Mesendoderm (in vitro differentiated cells): ENCODE measurements at regions not wholly inside any gene's neighbourhood (a gene's known extent, or its start where the extent isn't known, plus 50 kb on each side); places are given as distances from the start of the nearest gene placed in this dataset.

ENCODE experiments used
- DNase-seq: peaks from one replicate; pipeline ENCODE4 v3.0.0; 2013
- H2AK5ac ChIP-seq: 2 replicates; pipeline ENCODE4 v1.6.1; 2013; ENCODE audit warnings: low read length, inconsistent platforms
- H2BK120ac ChIP-seq: 2 replicates; pipeline ENCODE4 v1.6.1; 2013; ENCODE audit warnings: low read depth, mild to moderate bottlenecking, low read length, moderate library complexity, mixed read lengths
- H2BK15ac ChIP-seq: replicated peaks from 2 replicates; pipeline ENCODE4 v1.6.1; 2013; ENCODE audit warnings: low read depth, mild to moderate bottlenecking, moderate library complexity
- H2BK5ac ChIP-seq: 2 replicates; pipeline ENCODE4 v1.6.1; 2013; ENCODE audit warnings: low read length, inconsistent platforms
- H3K18ac ChIP-seq: 2 replicates; pipeline ENCODE4 v1.6.1; 2013; ENCODE audit warnings: mild to moderate bottlenecking, low read length, mixed read lengths
- H3K23ac ChIP-seq: one replicate; pipeline ENCODE4 v1.6.1; 2013; ENCODE audit warnings: low read length
- H3K27ac ChIP-seq: 2 replicates; pipeline ENCODE4 v1.5.1; 2013; ENCODE audit warnings: low read depth, mild to moderate bottlenecking, inconsistent platforms, low read length, moderate library complexity
- H3K27me3 ChIP-seq: 2 replicates; pipeline ENCODE4 v1.6.1; 2013; ENCODE audit warnings: low read length, control low read depth, mild to moderate bottlenecking, inconsistent platforms; ENCODE audit not compliant: insufficient read depth, poor library complexity
- H3K36me3 ChIP-seq: 2 replicates; pipeline ENCODE4 v1.6.1; 2013; ENCODE audit warnings: low read length, inconsistent platforms; ENCODE audit not compliant: control insufficient read depth, insufficient read depth
- H3K4ac ChIP-seq: one replicate; pipeline ENCODE4 v1.6.1; 2013; ENCODE audit warnings: low read depth, mild to moderate bottlenecking, low read length, moderate library complexity
- H3K4me1 ChIP-seq: 2 replicates; pipeline ENCODE4 v1.6.1; 2013; ENCODE audit warnings: low read depth, low read length, inconsistent platforms; ENCODE audit not compliant: control insufficient read depth
- H3K4me2 ChIP-seq: 2 replicates; pipeline ENCODE4 v1.6.1; 2013; ENCODE audit warnings: low read length
- H3K4me3 ChIP-seq: 2 replicates; pipeline ENCODE4 v1.5.1; 2013; ENCODE audit warnings: mild to moderate bottlenecking, low read length
- H3K56ac ChIP-seq: one replicate; pipeline ENCODE4 v1.6.1; 2013; ENCODE audit warnings: low read length
- H3K79me1 ChIP-seq: 2 replicates; pipeline ENCODE4 v1.6.1; 2013; ENCODE audit warnings: low read length, inconsistent platforms
- H3K79me2 ChIP-seq: 2 replicates; pipeline ENCODE4 v1.6.1; 2013; ENCODE audit warnings: mild to moderate bottlenecking, low read length; ENCODE audit not compliant: control insufficient read depth, insufficient read depth
- H3K9ac ChIP-seq: 2 replicates; pipeline ENCODE4 v1.6.1; 2013; ENCODE audit warnings: low read length, inconsistent platforms
- H4K5ac ChIP-seq: one replicate; pipeline ENCODE4 v1.6.1; 2013; ENCODE audit warnings: low read length
- H4K8ac ChIP-seq: one replicate; pipeline ENCODE4 v1.6.1; 2013; ENCODE audit warnings: low read depth, mild to moderate bottlenecking, control low read depth, low read length, moderate library complexity
- WGBS: extraction: QIAGEN DNeasy Blood & Tissue Kit; methylation state at CpG from one replicate; pipeline ENCODE4 v1.1.7; 2013; ENCODE audit warnings: low lambda C conversion rate, missing lambda C conversion rate; ENCODE audit not compliant: insufficient coverage; ENCODE audit errors: extremely low coverage; 5-methylcytosine and 5-hydroxymethylcytosine counted together

DNA sequence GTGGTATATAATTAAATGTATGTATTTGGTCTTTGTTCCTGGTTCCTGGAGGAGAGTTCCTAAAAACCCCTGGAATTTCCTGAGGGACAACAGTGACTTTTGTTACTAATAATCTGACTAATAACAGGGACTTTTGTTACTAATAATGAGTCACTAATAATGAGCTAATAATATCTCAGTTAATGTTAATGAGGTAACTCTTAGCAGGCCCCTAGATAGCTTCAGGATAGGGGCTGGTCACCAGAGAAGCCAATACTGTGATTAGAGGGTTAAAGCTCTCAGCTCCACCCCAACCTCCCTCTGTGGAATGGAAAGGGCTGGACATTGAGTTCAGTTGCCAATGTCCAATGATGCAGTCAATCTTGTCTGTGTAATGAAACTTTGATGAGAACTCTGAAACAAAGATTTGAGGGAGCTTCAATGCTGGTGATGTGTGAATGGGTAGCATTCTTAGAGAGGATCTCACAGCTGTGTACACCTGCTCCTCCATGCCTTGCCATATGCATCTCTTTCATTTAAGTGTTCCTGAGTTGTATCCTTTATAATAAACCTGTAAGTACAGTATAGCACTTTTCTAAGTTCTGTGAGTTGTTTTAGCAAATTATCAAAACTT lies 1431.4 kb upstream of the TENM4 start:
- H3K18ac ChIP-seq = no peak overlapping the region
- H2BK15ac ChIP-seq = no peak overlapping the region
- no peaks in the 10 kb centered on the region for H3K4me1 ChIP-seq
- no peak overlapping the region for H4K8ac ChIP-seq
- H3K27me3 ChIP-seq = no peaks in the 10 kb centered on the region
- no peak overlapping the region for H3K4me2 ChIP-seq
- H2AK5ac ChIP-seq = no peak overlapping the region
- H3K9ac ChIP-seq = no peak overlapping the region
- H3K79me1 ChIP-seq = no peaks in the 10 kb centered on the region
- no peak overlapping the region for H3K4ac ChIP-seq
- H2BK5ac ChIP-seq = no peak overlapping the region
- no peak overlapping the region for H3K4me3 ChIP-seq
- H3K79me2 ChIP-seq = no peaks in the 10 kb centered on the region
- H2BK120ac ChIP-seq = no peak overlapping the region
- H4K5ac ChIP-seq = no peak overlapping the region
- DNase-seq = no peak
- no peak overlapping the region for H3K56ac ChIP-seq
- H3K23ac ChIP-seq = no peak overlapping the region
- no peak overlapping the region for H3K27ac ChIP-seq
- H3K36me3 ChIP-seq = no peaks in the 10 kb centered on the region

DNA sequence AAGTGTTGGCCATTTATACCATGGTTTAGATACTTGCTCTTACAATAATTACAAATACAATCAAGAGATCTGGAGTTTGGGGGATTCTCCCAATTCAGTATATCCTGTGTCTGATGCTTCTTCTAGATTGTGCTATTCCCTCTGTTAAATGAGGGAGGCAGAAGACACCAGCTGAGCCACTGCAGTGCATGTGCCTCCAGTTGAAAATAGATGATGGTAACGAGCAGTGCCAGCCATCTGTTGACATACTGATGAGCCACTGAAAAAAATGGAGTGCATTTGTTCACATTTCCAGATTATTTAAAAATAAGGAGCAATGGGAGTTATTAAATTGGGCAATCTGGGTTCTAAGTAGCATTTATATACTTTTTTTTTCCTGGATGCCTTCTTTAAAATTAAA lies 1428.0 kb upstream of the TENM4 start:
- Histone ChIP-seq H4K5ac (no peak overlapping the region), H3K4me3 (no peak overlapping the region), H3K36me3 (no peaks in the 10 kb centered on the region), H3K27ac (no peak overlapping the region), H3K18ac (no peak overlapping the region), H3K9ac (no peak overlapping the region), H3K79me1 (no peaks in the 10 kb centered on the region), H3K23ac (no peak overlapping the region), H4K8ac (no peak overlapping the region), H2AK5ac (no peak overlapping the region), H3K27me3 (no peaks in the 10 kb centered on the region), H3K56ac (no peak overlapping the region), H3K4ac (no peak overlapping the region), H3K4me1 (no peaks in the 10 kb centered on the region), H2BK15ac (no peak overlapping the region), H2BK120ac (no peak overlapping the region), H3K4me2 (no peak overlapping the region), H2BK5ac (no peak overlapping the region), H3K79me2 (no peaks in the 10 kb centered on the region)
- no CpG with 5 or more reads among the region's 1 CpG for WGBS
- no peak for DNase-seq

DNA sequence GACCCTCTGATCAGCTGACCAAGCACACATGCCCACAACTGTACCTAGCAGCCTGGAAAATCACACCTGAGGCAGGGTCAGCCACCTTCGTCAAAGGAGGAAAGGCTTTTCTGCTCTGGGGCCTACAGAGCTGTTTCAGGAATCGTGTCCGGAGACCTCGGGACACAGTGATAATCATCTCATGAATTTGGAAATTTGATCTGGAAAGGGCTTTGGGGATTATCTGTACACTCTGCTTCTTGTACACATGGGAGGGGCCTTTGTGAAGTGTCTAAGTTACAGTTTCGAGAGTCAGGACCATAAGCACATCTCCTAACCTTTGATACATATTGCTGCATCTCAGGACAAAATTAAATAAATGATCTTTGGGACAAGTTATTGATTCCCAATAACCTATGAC lies 1421.2 kb upstream of the TENM4 start:
- no peak overlapping the region for H3K23ac ChIP-seq
- no peak overlapping the region for H3K4me2 ChIP-seq
- H3K9ac ChIP-seq = no peak overlapping the region
- H3K4me1 ChIP-seq = no peaks in the 10 kb centered on the region
- H3K27ac ChIP-seq = no peak overlapping the region
- no peak overlapping the region for H3K4me3 ChIP-seq
- H3K27me3 ChIP-seq = no peaks in the 10 kb centered on the region
- no peaks in the 10 kb centered on the region for H3K79me1 ChIP-seq
- no peak overlapping the region for H3K18ac ChIP-seq
- no peak for DNase-seq
- no peak overlapping the region for H2AK5ac ChIP-seq
- H3K4ac ChIP-seq = no peak overlapping the region
- no peak overlapping the region for H2BK120ac ChIP-seq
- no peak overlapping the region for H3K56ac ChIP-seq
- WGBS = no CpG with 5 or more reads among the region's 5 CpGs
- no peak overlapping the region for H4K8ac ChIP-seq
- no peaks in the 10 kb centered on the region for H3K79me2 ChIP-seq
- no peak overlapping the region for H2BK5ac ChIP-seq
- H4K5ac ChIP-seq = no peak overlapping the region
- H3K36me3 ChIP-seq = no peaks in the 10 kb centered on the region
- no peak overlapping the region for H2BK15ac ChIP-seq

DNA sequence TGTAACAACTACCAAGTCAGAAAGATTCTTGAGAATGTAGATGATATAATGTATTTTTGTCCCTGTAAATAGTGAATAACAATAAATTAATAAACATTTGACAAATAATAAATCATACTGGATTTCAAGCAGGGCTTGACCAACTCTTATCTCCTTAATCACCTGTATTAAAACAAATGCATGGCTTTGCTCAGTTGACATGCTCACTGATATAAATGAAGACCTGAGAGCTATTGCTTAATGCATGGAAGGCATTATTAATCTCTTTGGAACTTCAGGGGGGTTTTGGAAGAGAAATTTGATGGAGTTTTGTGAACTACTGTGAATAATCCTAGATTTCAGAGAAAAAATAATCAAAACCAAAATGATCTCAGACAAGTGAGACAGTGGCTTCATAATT lies 1420.4 kb upstream of the TENM4 start:
- H3K4ac ChIP-seq = no peak overlapping the region
- H3K23ac ChIP-seq = no peak overlapping the region
- no peak for DNase-seq
- no peak overlapping the region for H3K4me2 ChIP-seq
- H3K79me2 ChIP-seq = no peaks in the 10 kb centered on the region
- H2BK15ac ChIP-seq = no peak overlapping the region
- H3K27me3 ChIP-seq = no peaks in the 10 kb centered on the region
- H3K56ac ChIP-seq = no peak overlapping the region
- no peak overlapping the region for H2BK5ac ChIP-seq
- no peak overlapping the region for H3K18ac ChIP-seq
- H4K5ac ChIP-seq = no peak overlapping the region
- H3K4me3 ChIP-seq = no peak overlapping the region
- H3K9ac ChIP-seq = no peak overlapping the region
- no peaks in the 10 kb centered on the region for H3K79me1 ChIP-seq
- no peak overlapping the region for H2AK5ac ChIP-seq
- no peak overlapping the region for H4K8ac ChIP-seq
- H3K36me3 ChIP-seq = no peaks in the 10 kb centered on the region
- no peaks in the 10 kb centered on the region for H3K4me1 ChIP-seq
- H2BK120ac ChIP-seq = no peak overlapping the region
- H3K27ac ChIP-seq = no peak overlapping the region

DNA sequence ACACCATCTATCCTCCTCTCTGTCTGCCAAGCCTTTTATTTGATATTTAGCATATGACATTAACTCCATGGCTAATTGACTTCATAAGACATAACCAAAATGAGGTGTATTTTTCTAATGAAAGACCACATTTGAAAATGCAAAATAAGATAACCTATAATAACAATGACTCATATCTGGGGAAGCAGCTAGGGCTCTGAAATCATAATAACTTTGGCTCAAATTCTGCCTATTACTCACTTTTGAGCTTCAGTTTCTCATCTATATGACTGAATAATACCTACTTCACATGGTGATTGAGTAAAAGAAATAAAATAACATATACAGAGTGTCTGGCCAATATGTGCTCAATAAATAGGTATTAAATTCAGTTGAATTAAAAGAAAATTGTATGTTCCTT lies 1419.8 kb upstream of the TENM4 start:
- Histone ChIP-seq H3K79me1 (no peaks in the 10 kb centered on the region), H3K18ac (no peak overlapping the region), H3K9ac (no peak overlapping the region), H3K79me2 (no peaks in the 10 kb centered on the region), H2BK5ac (no peak overlapping the region), H4K8ac (no peak overlapping the region), H2AK5ac (no peak overlapping the region), H3K27ac (no peak overlapping the region), H3K4me3 (no peak overlapping the region), H3K4me1 (no peaks in the 10 kb centered on the region), H3K36me3 (no peaks in the 10 kb centered on the region), H2BK120ac (no peak overlapping the region), H4K5ac (no peak overlapping the region), H3K23ac (no peak overlapping the region), H3K27me3 (no peaks in the 10 kb centered on the region), H3K56ac (no peak overlapping the region), H3K4me2 (no peak overlapping the region), H3K4ac (no peak overlapping the region), H2BK15ac (no peak overlapping the region)
- no peak for DNase-seq

DNA sequence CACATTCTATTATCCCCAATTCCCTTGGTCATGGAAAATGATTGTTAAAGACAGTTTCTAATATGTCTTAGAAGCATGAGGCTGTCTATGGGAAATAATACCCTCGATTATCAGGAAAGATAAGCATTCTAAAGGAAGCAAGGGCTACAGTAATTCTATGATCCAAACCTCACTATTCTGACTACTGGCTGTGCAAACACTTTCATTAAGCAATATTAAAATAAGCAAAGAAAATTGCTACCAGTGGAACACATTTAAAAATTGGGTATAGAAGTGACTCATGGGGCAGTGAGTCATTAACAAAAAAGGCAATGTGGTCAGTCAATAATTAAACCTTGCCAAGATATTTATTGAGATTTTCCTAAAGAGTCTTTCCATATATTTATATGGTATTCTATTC lies 1415.2 kb upstream of the TENM4 start:
- no peak overlapping the region for H4K5ac ChIP-seq
- no peak overlapping the region for H3K4me3 ChIP-seq
- no peak overlapping the region for H2BK5ac ChIP-seq
- H2AK5ac ChIP-seq = no peak overlapping the region
- H3K27me3 ChIP-seq = no peaks in the 10 kb centered on the region
- no peak overlapping the region for H3K4ac ChIP-seq
- no peaks in the 10 kb centered on the region for H3K4me1 ChIP-seq
- no peak for DNase-seq
- no peak overlapping the region for H3K27ac ChIP-seq
- WGBS = no CpG with 5 or more reads among the region's 1 CpG
- H3K79me2 ChIP-seq = no peaks in the 10 kb centered on the region
- H2BK120ac ChIP-seq = no peak overlapping the region
- no peak overlapping the region for H3K56ac ChIP-seq
- no peak overlapping the region for H4K8ac ChIP-seq
- H3K79me1 ChIP-seq = no peaks in the 10 kb centered on the region
- H2BK15ac ChIP-seq = no peak overlapping the region
- no peak overlapping the region for H3K18ac ChIP-seq
- no peak overlapping the region for H3K23ac ChIP-seq
- no peak overlapping the region for H3K9ac ChIP-seq
- H3K36me3 ChIP-seq = no peaks in the 10 kb centered on the region
- no peak overlapping the region for H3K4me2 ChIP-seq
